SH-SY5Y (cell line): ENCODE measurements at regions not wholly inside any gene's neighbourhood (a gene's known extent, or its start where the extent isn't known, plus 50 kb on each side); places are given as distances from the start of the nearest gene placed in this dataset.
A peak's percentile ranks its signal among the peaks of the same experiment; 100 is the strongest.

Experiments used
- GATA2 ChIP-seq: IDR thresholded peaks from 2 replicates; pipeline ENCODE4 v1.6.1; 2011; ENCODE audit warnings: mild to moderate bottlenecking, low read depth, low read length
- GATA3 ChIP-seq: IDR thresholded peaks from 2 replicates; pipeline ENCODE4 v1.6.1; 2011; ENCODE audit warnings: low read depth, mild to moderate bottlenecking, low read length, moderate library complexity

GRCh38 chr1:79188337-79188736 is 181.8 kb upstream of the ADGRL4 start:
- TF ChIP-seq GATA2: no peak
- no peak for TF ChIP-seq GATA3

- TF ChIP-seq GATA3 (no peak), GATA2 (no peak)
These were observed 179.7 kb upstream of the ADGRL4 start for GRCh38 chr1:79186260-79186659.

- TF ChIP-seq GATA2: no peak
- TF ChIP-seq GATA3: no peak
These were observed 171.3 kb upstream of the ADGRL4 start for GRCh38 chr1:79177844-79178243.

GRCh38 chr1:79161077-79161476 is 154.5 kb upstream of the ADGRL4 start:
- TF ChIP-seq GATA3: no peak
- TF ChIP-seq GATA2: no peak

GRCh38 chr1:79155991-79156390 is 149.5 kb upstream of the ADGRL4 start:
- TF ChIP-seq GATA2 (no peak), GATA3 (no peak)

- TF ChIP-seq GATA2: no peak
- no peak for TF ChIP-seq GATA3
These were observed 144.7 kb upstream of the ADGRL4 start for GRCh38 chr1:79151006-79151796.

GRCh38 chr1:79150576-79150975 is 144.0 kb upstream of the ADGRL4 start:
- no peak for TF ChIP-seq GATA3
- no peak for TF ChIP-seq GATA2

- no peak for TF ChIP-seq GATA3
- no peak for TF ChIP-seq GATA2
These were observed 127.3 kb upstream of the ADGRL4 start for GRCh38 chr1:79133774-79134364.

- no peak for TF ChIP-seq GATA2
- TF ChIP-seq GATA3: no peak
These were observed 125.1 kb upstream of the ADGRL4 start for GRCh38 chr1:79131626-79132025.

GRCh38 chr1:79129914-79130313 is 123.4 kb upstream of the ADGRL4 start:
- TF ChIP-seq GATA3 (peak; percentile 67; the same call in 1 of the 2 replicates), GATA2 (peak; percentile 75)

- TF ChIP-seq GATA2 (no peak), GATA3 (no peak)
These were observed 122.2 kb upstream of the ADGRL4 start for GRCh38 chr1:79128722-79129121.

- TF ChIP-seq GATA2 (no peak), GATA3 (no peak)
These were observed 118.2 kb upstream of the ADGRL4 start for GRCh38 chr1:79124756-79125155.

GRCh38 chr1:79122521-79122920 is 116.0 kb upstream of the ADGRL4 start:
- TF ChIP-seq GATA2 (no peak), GATA3 (no peak)

- no peak for TF ChIP-seq GATA3
These were observed 110.8 kb upstream of the ADGRL4 start for GRCh38 chr1:79117376-79117775.

- TF ChIP-seq GATA2: no peak
- TF ChIP-seq GATA3: no peak
These were observed 107.3 kb upstream of the ADGRL4 start for GRCh38 chr1:79113836-79114235.

GRCh38 chr1:79110749-79111148 is 104.2 kb upstream of the ADGRL4 start:
- TF ChIP-seq GATA3 (peak; percentile 77), GATA2 (peak; percentile 69)
